Smooth muscle cell (in vitro differentiated cells): ENCODE measurements at regions not wholly inside any gene's neighbourhood (a gene's known extent, or its start where the extent isn't known, plus 50 kb on each side); places are given as distances from the start of the nearest gene placed in this dataset.

Experiments used
- DNase-seq: peaks from one replicate; lab custom pipeline; 2025; ENCODE audit not compliant: unreplicated experiment; lab: John Stamatoyannopoulos, UW
- H2AFZ ChIP-seq: fragments of 200-600 bp; sonication (generic); 2 replicates; pipeline ENCODE4 v1.6.0; 2016; ENCODE audit warnings: antibody characterized with exemption, low read depth, mild to moderate bottlenecking
- H3F3A ChIP-seq: fragments of 200-600 bp; sonication (generic); 2 replicates; pipeline ENCODE4 v1.6.0; 2017; ENCODE audit warnings: antibody characterized with exemption, low read depth
- H3K27ac ChIP-seq: fragments of 200-600 bp; sonication (generic); 2 replicates; pipeline ENCODE4 v1.5.1; 2016; ENCODE audit warnings: low read depth, mild to moderate bottlenecking
- H3K27me3 ChIP-seq: fragments of 200-600 bp; sonication (generic); 2 replicates; pipeline ENCODE4 v1.6.1; 2016; ENCODE audit warnings: low read depth, mild to moderate bottlenecking
- H3K36me3 ChIP-seq: fragments of 200-600 bp; sonication (generic); 2 replicates; pipeline ENCODE4 v1.5.1; 2016; ENCODE audit warnings: low read depth
- H3K4me1 ChIP-seq: fragments of 200-600 bp; sonication (generic); 2 replicates; pipeline ENCODE4 v1.5.1; 2016; ENCODE audit warnings: low read depth
- H3K4me2 ChIP-seq: fragments of 200-600 bp; sonication (generic); 2 replicates; pipeline ENCODE4 v1.6.0; 2016; ENCODE audit warnings: mild to moderate bottlenecking
- H3K4me3 ChIP-seq: fragments of 200-600 bp; sonication (generic); 2 replicates; pipeline ENCODE4 v1.5.1; 2016; ENCODE audit warnings: mild to moderate bottlenecking
- H3K79me2 ChIP-seq: fragments of 200-600 bp; sonication (generic); 2 replicates; pipeline ENCODE4 v1.6.0; 2016; ENCODE audit warnings: low read depth, mild to moderate bottlenecking
- H3K9ac ChIP-seq: fragments of 200-600 bp; sonication (generic); 2 replicates; pipeline ENCODE4 v1.6.0; 2016; ENCODE audit warnings: low read depth
- H3K9me3 ChIP-seq: fragments of 200-600 bp; sonication (generic); replicated peaks from 2 replicates; pipeline ENCODE4 v1.5.1; 2016; ENCODE audit warnings: low read depth
- H4K20me1 ChIP-seq: fragments of 200-600 bp; sonication (generic); 2 replicates; pipeline ENCODE4 v1.6.0; 2016; ENCODE audit warnings: low read depth
- WGBS: methylation state at CpG from one replicate; pipeline ENCODE4 v1.1.7; 2016; ENCODE audit warnings: low lambda C conversion rate; 5-methylcytosine and 5-hydroxymethylcytosine counted together
- TF ChIP-seq, protein P1 (sequence below): fragments of 200-600 bp; sonication (generic); IDR thresholded peaks from 2 replicates; pipeline ENCODE4 v1.5.1; 2017; ENCODE audit warnings: borderline replicate concordance, mild to moderate bottlenecking, antibody characterized with exemption; ENCODE audit not compliant: insufficient read depth, poor library complexity, severe bottlenecking

DNA sequence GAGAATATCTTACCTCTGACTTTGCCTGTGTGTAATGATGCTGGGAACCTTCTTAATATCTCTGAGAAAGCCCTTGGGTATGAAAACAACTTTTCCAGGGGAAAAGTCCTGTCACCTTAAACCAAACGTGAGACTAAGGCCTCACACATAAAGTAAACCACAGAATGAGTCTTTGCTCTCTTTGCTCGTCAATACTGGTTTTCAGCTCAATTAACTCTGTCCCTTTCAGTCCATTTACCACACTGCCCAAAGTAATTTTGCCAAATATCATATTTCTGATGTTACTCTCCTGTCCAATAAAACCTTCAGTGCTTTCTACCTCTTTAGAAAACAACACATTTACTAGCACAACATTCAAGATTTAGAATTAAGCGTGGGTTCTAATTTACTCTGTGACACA lies 100.5 kb upstream of the HMGCLL1 start:
- Histone ChIP-seq H3K4me1 (peaks cover 3% of the 10 kb centered on the region), H3F3A (no peaks in the 10 kb centered on the region), H3K27me3 (no peaks in the 10 kb centered on the region), H3K9ac (no peak overlapping the region), H4K20me1 (no peaks in the 10 kb centered on the region), H3K4me3 (no peak overlapping the region), H2AFZ (no peak overlapping the region), H3K4me2 (no peak overlapping the region), H3K36me3 (no peaks in the 10 kb centered on the region), H3K9me3 (no peaks in the 10 kb centered on the region), H3K27ac (no peak overlapping the region), H3K79me2 (no peaks in the 10 kb centered on the region)
- TF ChIP-seq, protein P1, sequence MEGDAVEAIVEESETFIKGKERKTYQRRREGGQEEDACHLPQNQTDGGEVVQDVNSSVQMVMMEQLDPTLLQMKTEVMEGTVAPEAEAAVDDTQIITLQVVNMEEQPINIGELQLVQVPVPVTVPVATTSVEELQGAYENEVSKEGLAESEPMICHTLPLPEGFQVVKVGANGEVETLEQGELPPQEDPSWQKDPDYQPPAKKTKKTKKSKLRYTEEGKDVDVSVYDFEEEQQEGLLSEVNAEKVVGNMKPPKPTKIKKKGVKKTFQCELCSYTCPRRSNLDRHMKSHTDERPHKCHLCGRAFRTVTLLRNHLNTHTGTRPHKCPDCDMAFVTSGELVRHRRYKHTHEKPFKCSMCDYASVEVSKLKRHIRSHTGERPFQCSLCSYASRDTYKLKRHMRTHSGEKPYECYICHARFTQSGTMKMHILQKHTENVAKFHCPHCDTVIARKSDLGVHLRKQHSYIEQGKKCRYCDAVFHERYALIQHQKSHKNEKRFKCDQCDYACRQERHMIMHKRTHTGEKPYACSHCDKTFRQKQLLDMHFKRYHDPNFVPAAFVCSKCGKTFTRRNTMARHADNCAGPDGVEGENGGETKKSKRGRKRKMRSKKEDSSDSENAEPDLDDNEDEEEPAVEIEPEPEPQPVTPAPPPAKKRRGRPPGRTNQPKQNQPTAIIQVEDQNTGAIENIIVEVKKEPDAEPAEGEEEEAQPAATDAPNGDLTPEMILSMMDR = no peak
- 72% methylated on average over 3 of the region's 3 CpGs for WGBS
- no peak for DNase-seq

DNA sequence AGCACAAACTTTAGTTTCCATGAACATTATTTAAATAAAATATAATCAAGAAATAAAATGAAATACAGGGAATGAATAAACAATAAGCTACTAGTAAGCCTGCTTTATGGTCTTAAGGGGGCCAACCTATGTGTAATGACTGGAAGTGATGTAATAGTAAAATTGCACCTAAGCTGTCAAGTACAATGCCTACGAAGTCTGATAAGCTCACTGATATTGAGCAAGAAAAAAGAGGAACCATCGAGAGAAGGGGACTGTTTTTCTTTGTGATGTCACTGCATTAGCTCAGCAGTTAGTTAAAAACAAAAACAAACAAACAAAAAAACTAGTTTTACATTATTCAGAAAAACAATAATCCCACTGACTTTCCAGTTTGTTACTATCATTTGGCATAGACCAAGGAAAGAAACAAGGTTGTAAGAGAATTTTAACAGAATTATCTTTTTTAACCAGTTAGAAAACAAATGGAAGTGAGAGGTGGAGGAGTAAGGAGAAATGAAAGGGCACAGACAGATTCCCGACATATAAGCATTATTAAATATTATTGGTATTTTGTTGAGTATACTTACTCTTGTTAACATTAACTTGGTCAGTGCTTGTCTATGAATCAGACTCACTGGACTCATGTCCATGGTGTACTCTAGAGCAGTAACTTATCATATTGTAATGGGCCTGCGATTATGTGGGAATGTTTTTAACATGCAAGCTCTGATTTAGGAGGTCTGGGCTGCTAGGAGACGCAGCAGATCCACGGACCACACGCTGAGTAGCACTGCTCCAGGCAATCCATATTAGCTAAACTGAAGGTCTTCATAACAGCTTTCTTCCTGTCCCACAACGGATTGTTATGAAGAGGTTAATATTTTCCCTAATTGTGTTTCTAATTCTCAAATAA lies 99.6 kb upstream of the HMGCLL1 start:
- Histone ChIP-seq H3K9me3 (no peaks in the 10 kb centered on the region), H3K4me2 (no peak overlapping the region), H3K36me3 (no peaks in the 10 kb centered on the region), H2AFZ (peak overlapping the region; percentile 7), H3K9ac (no peak overlapping the region), H3K27me3 (no peaks in the 10 kb centered on the region), H4K20me1 (no peaks in the 10 kb centered on the region), H3K4me3 (no peak overlapping the region), H3K4me1 (peaks cover 3% of the 10 kb centered on the region), H3K79me2 (no peaks in the 10 kb centered on the region), H3K27ac (no peak overlapping the region), H3F3A (no peaks in the 10 kb centered on the region)
- TF ChIP-seq, protein P1 = no peak
- DNase-seq = no peak
- 47% methylated on average over 8 of the region's 8 CpGs for WGBS

DNA sequence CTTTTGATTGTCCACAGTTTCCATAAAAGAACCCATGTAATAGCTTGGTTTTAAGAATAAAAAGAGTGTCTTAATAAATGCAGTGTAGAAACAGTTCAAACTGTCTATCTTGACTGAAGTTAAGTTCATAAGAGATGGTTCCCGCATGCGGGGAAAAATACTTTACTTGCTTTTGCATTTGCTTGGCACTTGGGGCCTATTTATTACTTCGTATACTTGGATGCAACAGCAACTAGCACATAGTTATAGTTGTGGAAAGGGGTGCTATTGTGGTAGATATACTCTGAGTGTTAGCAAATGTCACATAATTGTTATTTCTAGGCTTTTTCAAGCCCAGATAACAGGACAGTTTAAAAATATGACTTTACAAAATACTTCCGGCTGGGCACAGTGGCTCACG lies 97.7 kb upstream of the HMGCLL1 start:
- no peak overlapping the region for H3K4me2 ChIP-seq
- 95% methylated on average over 5 of the region's 5 CpGs for WGBS
- DNase-seq = no peak
- H3K4me3 ChIP-seq = no peak overlapping the region
- no peaks in the 10 kb centered on the region for H3K9me3 ChIP-seq
- no peaks in the 10 kb centered on the region for H3K36me3 ChIP-seq
- no peaks in the 10 kb centered on the region for H3F3A ChIP-seq
- no peak overlapping the region for H2AFZ ChIP-seq
- H3K27me3 ChIP-seq = no peaks in the 10 kb centered on the region
- no peaks in the 10 kb centered on the region for H3K79me2 ChIP-seq
- no peaks in the 10 kb centered on the region for H4K20me1 ChIP-seq
- no peak overlapping the region for H3K27ac ChIP-seq
- TF ChIP-seq, protein P1 = no peak
- peaks cover 3% of the 10 kb centered on the region for H3K4me1 ChIP-seq
- H3K9ac ChIP-seq = no peak overlapping the region

DNA sequence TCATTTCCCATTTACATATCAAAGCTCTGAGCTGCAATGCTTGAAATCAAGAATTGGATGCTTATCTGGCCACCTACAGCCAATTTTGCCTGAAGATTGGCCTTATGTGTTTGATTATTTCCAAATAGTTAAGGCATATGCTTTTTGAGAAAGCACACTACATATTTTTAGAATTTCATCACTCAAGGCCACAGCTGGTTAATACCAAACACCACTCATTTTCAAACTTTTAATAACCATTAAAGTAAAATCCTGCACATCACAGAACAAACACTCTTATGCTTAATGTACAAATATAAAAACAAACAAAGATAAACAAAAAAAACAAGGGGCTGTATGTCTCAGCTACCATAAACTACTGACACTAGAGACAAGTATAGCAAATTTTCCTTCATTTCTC lies 96.9 kb upstream of the HMGCLL1 start:
- Histone ChIP-seq H3K9ac (no peak overlapping the region), H3K9me3 (no peaks in the 10 kb centered on the region), H3K4me3 (no peak overlapping the region), H3K27me3 (no peaks in the 10 kb centered on the region), H2AFZ (no peak overlapping the region), H3K36me3 (no peaks in the 10 kb centered on the region), H3F3A (no peaks in the 10 kb centered on the region), H3K79me2 (no peaks in the 10 kb centered on the region), H3K4me2 (no peak overlapping the region), H3K4me1 (peaks cover 3% of the 10 kb centered on the region), H3K27ac (no peak overlapping the region), H4K20me1 (no peaks in the 10 kb centered on the region)
- no peak for DNase-seq
- TF ChIP-seq, protein P1 = no peak
